ENCODE measurements at regions not wholly inside any gene's neighbourhood (a gene's known extent, or its start where the extent isn't known, plus 50 kb on each side); places are given as distances from the start of the nearest gene placed in this dataset.

DNA sequence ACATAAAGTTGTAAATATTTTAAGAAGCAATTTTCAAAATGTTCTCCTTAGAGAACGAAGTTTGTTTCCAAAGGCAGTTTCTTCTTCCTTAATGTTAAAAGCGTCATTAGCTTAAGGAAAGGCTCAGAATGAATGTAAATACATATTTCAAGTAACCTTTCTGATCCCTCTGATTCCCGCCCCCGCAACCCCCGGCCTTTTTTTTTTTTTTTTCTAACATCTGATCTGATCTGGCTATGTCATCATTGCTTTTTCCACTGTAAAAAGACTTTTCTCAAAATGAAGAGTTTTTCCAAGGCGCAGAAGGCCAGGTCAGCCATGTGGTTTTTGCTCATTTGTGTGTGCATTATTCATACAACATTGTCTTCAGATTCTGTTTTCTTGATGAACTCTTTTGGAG, 57.1 kb upstream of the MEIS1 start:
- TF ChIP-seq, protein P1, sequence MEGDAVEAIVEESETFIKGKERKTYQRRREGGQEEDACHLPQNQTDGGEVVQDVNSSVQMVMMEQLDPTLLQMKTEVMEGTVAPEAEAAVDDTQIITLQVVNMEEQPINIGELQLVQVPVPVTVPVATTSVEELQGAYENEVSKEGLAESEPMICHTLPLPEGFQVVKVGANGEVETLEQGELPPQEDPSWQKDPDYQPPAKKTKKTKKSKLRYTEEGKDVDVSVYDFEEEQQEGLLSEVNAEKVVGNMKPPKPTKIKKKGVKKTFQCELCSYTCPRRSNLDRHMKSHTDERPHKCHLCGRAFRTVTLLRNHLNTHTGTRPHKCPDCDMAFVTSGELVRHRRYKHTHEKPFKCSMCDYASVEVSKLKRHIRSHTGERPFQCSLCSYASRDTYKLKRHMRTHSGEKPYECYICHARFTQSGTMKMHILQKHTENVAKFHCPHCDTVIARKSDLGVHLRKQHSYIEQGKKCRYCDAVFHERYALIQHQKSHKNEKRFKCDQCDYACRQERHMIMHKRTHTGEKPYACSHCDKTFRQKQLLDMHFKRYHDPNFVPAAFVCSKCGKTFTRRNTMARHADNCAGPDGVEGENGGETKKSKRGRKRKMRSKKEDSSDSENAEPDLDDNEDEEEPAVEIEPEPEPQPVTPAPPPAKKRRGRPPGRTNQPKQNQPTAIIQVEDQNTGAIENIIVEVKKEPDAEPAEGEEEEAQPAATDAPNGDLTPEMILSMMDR (IDR thresholded peaks at IDR 0.05) = no peak
- no peak for TF ChIP-seq POLR2A (IDR thresholded peaks at IDR 0.05)
